C4-2B (cell line): ENCODE measurements at regions not wholly inside any gene's neighbourhood (a gene's known extent, or its start where the extent isn't known, plus 50 kb on each side); places are given as distances from the start of the nearest gene placed in this dataset.

Experiments used
- CTCF ChIP-seq: fragments of 450-650 bp; conservative IDR thresholded peaks from 2 replicates; pipeline ENCODE4 v1.5.1; 2017; ENCODE audit warnings: mild to moderate bottlenecking
- ZFX ChIP-seq: fragments of 450-650 bp; IDR thresholded peaks from 2 replicates; pipeline ENCODE4 v1.6.1; 2017

GRCh38 chr18:35835366-35835765, 137.1 kb upstream of the RMP24 start:
- no peak for TF ChIP-seq CTCF
- no peak for TF ChIP-seq ZFX
